ENCODE measurements at regions not wholly inside any gene's neighbourhood (a gene's known extent, or its start where the extent isn't known, plus 50 kb on each side); places are given as distances from the start of the nearest gene placed in this dataset.

DNA sequence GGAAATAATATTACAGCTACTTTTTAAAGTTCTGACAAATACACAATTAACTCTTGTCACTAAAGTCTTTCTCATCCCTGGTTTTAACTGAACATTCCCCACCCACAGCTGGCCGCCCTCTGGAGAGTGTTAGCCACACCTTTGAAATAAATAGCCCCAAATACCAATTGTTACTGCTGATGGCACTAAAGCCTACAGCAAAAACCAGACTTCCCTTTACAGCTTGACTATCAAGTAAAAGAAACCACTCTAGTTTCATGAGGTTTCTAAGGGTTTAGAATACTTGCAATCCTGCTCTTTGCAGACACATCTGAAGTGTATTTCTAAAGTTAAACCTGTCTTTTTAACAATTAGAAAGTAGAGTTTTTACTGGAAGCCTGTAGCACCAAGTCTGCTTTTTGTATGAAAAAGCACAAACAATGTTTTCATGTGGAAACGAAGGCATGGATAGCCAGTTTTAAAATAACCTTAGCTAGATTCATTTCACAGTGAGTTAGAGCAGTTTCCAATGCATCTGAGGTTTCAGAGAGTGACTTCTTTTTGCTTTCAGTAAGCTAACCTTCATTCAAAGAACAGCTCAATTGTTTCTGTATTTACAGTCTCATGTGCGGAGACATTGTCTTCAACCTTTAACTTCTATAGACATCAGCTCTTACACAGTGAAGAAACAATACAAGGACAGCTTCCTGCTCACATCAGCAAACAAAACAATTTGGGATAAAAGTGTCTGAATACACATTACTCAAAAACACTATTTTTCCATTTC is 164.8 kb upstream of the VEGFC start:
- TF ChIP-seq EZH2 (IDR thresholded peaks at IDR 0.05) (no peak), POLR2AphosphoS5 (IDR thresholded peaks at IDR 0.05; ENCODE audit: borderline replicate concordance, low read depth, low read length) (no peak)
